MG63 (cell line): ENCODE measurements at regions not wholly inside any gene's neighbourhood (a gene's known extent, or its start where the extent isn't known, plus 50 kb on each side); places are given as distances from the start of the nearest gene placed in this dataset.
"Not testable (repeated sequence)": the region's sequence is repeated elsewhere in the genome, so short reads cannot be mapped to it uniquely, and the experiment has no call there.

ENCODE experiments used
- DNase-seq: peaks from one replicate; pipeline ENCODE4 v3.0.0-alpha.2; 2020
- H3K27me3 ChIP-seq: fragments of 250-450 bp; sonication (Bioruptor Pico); 2 replicates; pipeline ENCODE4 v1.5.1; 2020; ENCODE audit warnings: mild to moderate bottlenecking, moderate library complexity
- H3K36me3 ChIP-seq: fragments of 250-450 bp; sonication (Bioruptor Pico); 2 replicates; pipeline ENCODE4 v1.5.1; 2020; ENCODE audit warnings: mild to moderate bottlenecking, moderate library complexity
- H3K4me3 ChIP-seq: fragments of 250-450 bp; sonication (Bioruptor Pico); 2 replicates; pipeline ENCODE4 v1.5.1; 2020; ENCODE audit warnings: mild to moderate bottlenecking, moderate library complexity
- H3K9me3 ChIP-seq: fragments of 250-450 bp; sonication (Bioruptor Pico); 2 replicates; pipeline ENCODE4 v1.5.1; 2020; ENCODE audit warnings: mild to moderate bottlenecking, moderate library complexity

DNA sequence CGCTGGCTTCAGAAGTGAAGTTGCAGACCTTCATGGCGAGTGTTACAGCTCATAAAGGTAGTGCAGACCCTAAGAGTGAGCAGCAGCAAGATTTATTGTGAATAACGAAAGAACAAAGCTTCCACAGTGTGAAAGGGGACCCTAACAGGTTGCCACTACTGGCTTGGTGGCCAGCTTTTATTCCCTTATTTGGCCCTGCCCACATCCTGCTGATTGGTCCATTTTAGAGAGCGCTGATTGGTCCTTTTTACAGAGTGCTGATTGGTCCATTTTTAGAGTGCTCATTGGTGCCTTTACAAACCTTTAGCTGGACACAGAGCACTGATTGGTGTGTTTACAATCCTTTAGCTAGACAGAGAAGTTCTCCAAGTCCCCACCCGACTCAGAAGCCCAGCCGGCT lies 298.0 kb upstream of the DLGAP1 start:
- not testable (repeated sequence) for H3K27me3 ChIP-seq, H3K9me3 ChIP-seq, H3K36me3 ChIP-seq, H3K4me3 ChIP-seq, DNase-seq

DNA sequence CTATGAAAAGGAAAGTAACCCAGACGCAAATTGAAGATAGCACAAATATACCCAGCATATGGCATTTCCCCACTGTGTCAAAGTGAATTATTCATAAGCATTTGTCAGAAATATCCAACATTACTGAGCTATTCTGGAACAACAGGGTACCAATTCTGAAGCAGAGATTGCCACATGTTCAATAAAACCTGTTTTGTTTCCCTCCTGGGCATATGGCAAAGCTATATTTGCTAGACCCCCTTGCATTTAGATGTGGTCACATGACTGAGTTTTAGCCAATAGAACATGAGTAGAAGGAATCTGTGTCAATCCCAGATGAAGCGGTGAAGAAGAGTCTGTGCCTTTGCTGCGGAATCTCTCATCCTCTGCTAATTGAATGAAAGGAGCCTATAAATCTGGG lies 296.4 kb upstream of the DLGAP1 start:
- H3K9me3 ChIP-seq, result no peaks in the 10 kb centered on the region
- no peaks in the 10 kb centered on the region for H3K36me3 ChIP-seq
- no peak for DNase-seq
- H3K4me3 ChIP-seq, result no peak overlapping the region
- no peaks in the 10 kb centered on the region for H3K27me3 ChIP-seq

DNA sequence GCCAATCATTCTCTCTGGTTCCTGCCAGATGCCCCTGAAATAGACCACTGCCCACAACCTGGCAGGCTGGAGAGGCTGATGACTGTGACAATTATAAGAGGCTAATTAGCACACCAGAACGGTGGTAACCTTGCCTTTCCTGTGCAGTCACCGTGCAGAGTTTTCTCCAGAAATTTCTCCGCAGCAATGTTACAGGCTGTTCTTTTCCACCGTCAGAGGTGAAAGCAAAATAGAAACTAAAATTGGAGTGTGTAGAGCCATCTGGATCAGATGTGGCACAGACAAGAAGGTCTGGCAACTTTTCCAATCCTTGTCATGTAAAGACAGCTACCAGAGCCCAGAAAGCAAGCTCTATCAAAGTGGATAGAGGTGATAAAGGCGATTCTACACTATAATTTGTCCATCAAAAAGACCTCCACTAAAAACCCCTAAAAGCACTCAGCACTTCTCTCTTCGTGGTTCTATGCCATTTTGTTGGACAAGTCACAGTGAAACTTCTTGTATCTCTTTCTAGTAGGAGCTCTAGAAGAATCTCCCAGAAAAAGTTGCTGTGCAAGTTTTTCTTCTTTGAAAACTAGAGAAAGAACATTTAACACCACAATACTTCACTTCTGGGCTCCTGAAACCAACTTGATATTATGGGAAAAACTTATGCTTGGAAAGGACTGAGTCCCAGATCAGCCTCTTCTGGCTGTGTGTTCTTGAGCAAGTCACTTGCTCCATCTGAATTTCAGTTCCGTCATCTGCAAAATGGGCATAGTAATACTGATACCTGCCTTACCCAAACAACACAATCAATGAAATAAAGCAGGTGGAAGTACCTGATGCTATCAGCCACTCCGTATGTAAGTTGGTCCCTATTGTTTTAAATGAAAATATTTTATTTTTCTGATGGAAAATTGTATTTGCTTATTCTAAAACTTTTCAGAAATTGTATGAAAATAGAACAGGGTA lies 295.6 kb upstream of the DLGAP1 start:
- H3K36me3 ChIP-seq, result no peaks in the 10 kb centered on the region
- no peak for DNase-seq
- no peaks in the 10 kb centered on the region for H3K9me3 ChIP-seq
- H3K27me3 ChIP-seq, result no peaks in the 10 kb centered on the region
- 0 out of 2 replicates have a peak overlapping the region, but pooled peaks have one; percentile 9 for H3K4me3 ChIP-seq

DNA sequence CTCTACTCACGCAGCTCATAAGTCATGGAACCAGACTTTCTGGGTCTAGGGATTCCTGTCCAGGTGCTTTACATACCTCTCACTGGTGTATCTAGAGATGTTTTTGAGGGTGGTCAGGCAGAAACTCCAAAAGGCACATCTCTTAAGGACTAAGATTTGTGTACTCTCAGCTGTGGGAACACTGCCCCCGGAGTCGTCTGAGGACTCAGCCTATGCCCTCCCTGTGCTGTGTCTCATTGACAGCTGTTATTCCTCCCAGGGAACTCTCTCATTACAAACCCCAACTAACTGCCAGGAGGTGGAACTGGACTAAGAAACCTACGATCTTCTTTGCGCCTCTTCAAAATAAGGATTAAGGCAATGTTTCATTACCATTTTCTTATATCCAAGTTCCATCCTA lies 293.9 kb upstream of the DLGAP1 start:
- no peak overlapping the region for H3K4me3 ChIP-seq
- H3K27me3 ChIP-seq, result no peaks in the 10 kb centered on the region
- no peaks in the 10 kb centered on the region for H3K36me3 ChIP-seq
- DNase-seq, result no peak
- H3K9me3 ChIP-seq, result 0 out of 2 replicates have a peak, but pooled peaks cover 3% of the 10 kb centered on the region

DNA sequence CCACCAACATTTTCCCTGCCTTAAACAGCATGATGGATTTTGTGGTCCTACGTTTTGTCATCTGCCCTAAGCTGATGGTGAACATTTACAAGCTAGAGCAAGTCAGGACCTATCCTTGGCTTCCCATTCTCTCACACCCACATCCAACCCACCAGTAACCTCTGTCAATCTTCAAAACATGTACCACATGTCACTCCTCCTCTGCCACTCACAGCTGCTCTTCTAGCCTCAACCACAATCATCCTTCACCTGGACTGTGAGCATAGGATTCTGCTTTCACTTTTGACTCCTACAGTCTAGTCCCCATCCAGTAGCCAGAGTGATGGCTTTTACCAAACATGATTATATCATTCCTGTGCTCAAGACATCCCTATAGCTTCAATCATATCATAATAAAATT lies 279.8 kb upstream of the DLGAP1 start:
- no peak for DNase-seq
- no peaks in the 10 kb centered on the region for H3K36me3 ChIP-seq
- H3K9me3 ChIP-seq, result no peaks in the 10 kb centered on the region; the same call in 1 of the 2 replicates
- no peak overlapping the region for H3K4me3 ChIP-seq
- no peaks in the 10 kb centered on the region for H3K27me3 ChIP-seq

DNA sequence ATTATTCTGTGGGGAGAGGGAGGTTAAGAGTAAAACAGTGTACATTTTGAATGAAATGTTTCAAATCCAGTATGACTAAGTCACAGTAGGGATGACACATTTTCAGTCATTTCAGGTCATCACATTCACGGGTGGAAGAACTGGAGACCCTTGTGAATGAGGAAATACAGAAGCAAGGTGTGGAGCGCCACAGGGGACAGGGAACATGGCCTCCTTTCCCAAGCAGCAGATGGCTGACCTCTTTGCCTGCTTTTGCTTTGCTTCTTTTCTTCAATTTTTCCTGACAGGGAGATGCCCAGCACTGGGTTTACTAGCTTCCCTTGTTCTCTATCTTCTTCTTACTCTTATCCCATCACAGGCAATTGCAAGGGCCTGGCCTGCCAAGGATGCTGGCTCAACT lies 278.9 kb upstream of the DLGAP1 start:
- no peaks in the 10 kb centered on the region for H3K36me3 ChIP-seq
- H3K4me3 ChIP-seq, result no peak overlapping the region
- no peaks in the 10 kb centered on the region for H3K27me3 ChIP-seq
- DNase-seq, result no peak
- no peaks in the 10 kb centered on the region; the same call in 1 of the 2 replicates for H3K9me3 ChIP-seq

GRCh38 chr18:4721545-4721944 lies 266.4 kb upstream of the DLGAP1 start:
- no peak overlapping the region for H3K4me3 ChIP-seq
- no peaks in the 10 kb centered on the region for H3K36me3 ChIP-seq
- DNase-seq, result no peak
- no peaks in the 10 kb centered on the region for H3K27me3 ChIP-seq
- H3K9me3 ChIP-seq, result no peaks in the 10 kb centered on the region

GRCh38 chr18:4720518-4720917 lies 265.4 kb upstream of the DLGAP1 start:
- H3K27me3 ChIP-seq, result no peaks in the 10 kb centered on the region
- no peaks in the 10 kb centered on the region for H3K36me3 ChIP-seq
- no peak for DNase-seq

GRCh38 chr18:4705894-4706293 lies 250.8 kb upstream of the DLGAP1 start:
- Histone ChIP-seq H3K27me3 (no peaks in the 10 kb centered on the region), H3K4me3 (no peak overlapping the region), H3K9me3 (no peaks in the 10 kb centered on the region), H3K36me3 (no peaks in the 10 kb centered on the region)
- no peak for DNase-seq

More at GRCh38 chr18:4720518-4720917, 265.4 kb upstream of the DLGAP1 start:
- Histone ChIP-seq H3K9me3 (no peaks in the 10 kb centered on the region), H3K4me3 (no peak overlapping the region)

DNA sequence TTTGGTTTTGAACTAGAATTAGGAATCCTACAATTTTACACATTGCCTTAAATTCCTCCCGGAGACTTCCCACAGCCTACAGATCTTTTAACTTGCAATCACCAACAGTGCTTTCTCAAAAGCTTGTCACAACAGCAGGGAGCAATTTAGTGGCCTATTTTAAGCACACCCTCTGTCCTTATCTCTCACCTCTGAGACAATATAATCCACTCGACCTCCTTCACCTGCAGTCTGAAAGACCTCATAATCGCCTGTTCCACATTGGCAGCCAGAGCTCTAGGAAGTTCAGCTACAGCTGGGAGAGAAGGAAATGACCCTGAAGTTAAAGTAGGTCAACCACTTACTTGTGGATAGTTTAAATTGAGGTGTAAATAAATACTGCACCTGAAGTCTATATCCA lies 249.7 kb upstream of the DLGAP1 start:
- DNase-seq, result no peak
- Histone ChIP-seq H3K9me3 (no peaks in the 10 kb centered on the region), H3K27me3 (no peaks in the 10 kb centered on the region), H3K36me3 (no peaks in the 10 kb centered on the region), H3K4me3 (no peak overlapping the region)

GRCh38 chr18:4691836-4692235 lies 236.7 kb upstream of the DLGAP1 start:
- no peaks in the 10 kb centered on the region for H3K9me3 ChIP-seq
- DNase-seq, result no peak
- H3K27me3 ChIP-seq, result no peaks in the 10 kb centered on the region
- no peaks in the 10 kb centered on the region for H3K36me3 ChIP-seq
- no peak overlapping the region for H3K4me3 ChIP-seq

DNA sequence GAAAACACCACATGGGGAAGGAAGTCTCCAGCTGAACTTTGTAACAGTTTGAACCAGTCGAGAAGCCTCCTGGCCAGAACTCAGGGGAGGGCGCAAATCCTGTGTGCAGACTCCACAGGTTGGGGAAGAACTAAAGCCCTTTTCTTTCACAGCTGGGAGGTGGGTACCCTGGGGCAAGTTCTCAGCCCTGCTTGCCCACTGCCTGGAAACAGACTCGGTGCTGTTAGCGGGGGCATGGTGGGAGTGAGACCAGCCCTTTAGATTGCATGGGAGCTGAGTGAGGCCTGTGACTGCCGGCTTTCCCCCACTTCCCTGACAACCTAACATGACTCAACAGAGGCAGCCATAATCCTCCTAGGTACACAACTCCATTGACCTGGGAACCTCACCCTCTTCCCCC lies 223.6 kb upstream of the DLGAP1 start:
- H3K4me3 ChIP-seq, result not testable (repeated sequence)

GRCh38 chr18:4677006-4677405 lies 221.9 kb upstream of the DLGAP1 start:
- Histone ChIP-seq H3K9me3 (no peaks in the 10 kb centered on the region), H3K36me3 (no peaks in the 10 kb centered on the region), H3K27me3 (no peaks in the 10 kb centered on the region), H3K4me3 (no peak overlapping the region)
- no peak for DNase-seq

More for the DNA sequence above, 223.6 kb upstream of the DLGAP1 start:
- H3K27me3 ChIP-seq, DNase-seq, H3K36me3 ChIP-seq, H3K9me3 ChIP-seq: not testable (repeated sequence)

- Histone ChIP-seq H3K27me3 (no peaks in the 10 kb centered on the region), H3K9me3 (peaks cover 6% of the 10 kb centered on the region; the same call in 1 of the 2 replicates), H3K4me3 (no peak overlapping the region), H3K36me3 (no peaks in the 10 kb centered on the region)
- DNase-seq, result no peak
Measured at GRCh38 chr18:4672162-4672561, 217.1 kb upstream of the DLGAP1 start.

GRCh38 chr18:4658804-4659203 lies 203.7 kb upstream of the DLGAP1 start:
- DNase-seq, result no peak
- Histone ChIP-seq H3K9me3 (peaks cover 2% of the 10 kb centered on the region; the same call in 1 of the 2 replicates), H3K36me3 (no peaks in the 10 kb centered on the region), H3K4me3 (no peak overlapping the region), H3K27me3 (no peaks in the 10 kb centered on the region)

GRCh38 chr18:4653418-4653817 lies 198.3 kb upstream of the DLGAP1 start:
- Histone ChIP-seq H3K4me3 (no peak overlapping the region), H3K27me3 (no peaks in the 10 kb centered on the region), H3K9me3 (no peaks in the 10 kb centered on the region), H3K36me3 (no peaks in the 10 kb centered on the region)
- DNase-seq, result no peak

- no peaks in the 10 kb centered on the region for H3K27me3 ChIP-seq
- no peak for DNase-seq
- H3K36me3 ChIP-seq, result no peaks in the 10 kb centered on the region
- H3K4me3 ChIP-seq, result no peak overlapping the region
- no peaks in the 10 kb centered on the region for H3K9me3 ChIP-seq
Measured at GRCh38 chr18:4641771-4642368, 186.8 kb upstream of the DLGAP1 start.
